ENCODE measurements at regions not wholly inside any gene's neighbourhood (a gene's known extent, or its start where the extent isn't known, plus 50 kb on each side); places are given as distances from the start of the nearest gene placed in this dataset.

DNA sequence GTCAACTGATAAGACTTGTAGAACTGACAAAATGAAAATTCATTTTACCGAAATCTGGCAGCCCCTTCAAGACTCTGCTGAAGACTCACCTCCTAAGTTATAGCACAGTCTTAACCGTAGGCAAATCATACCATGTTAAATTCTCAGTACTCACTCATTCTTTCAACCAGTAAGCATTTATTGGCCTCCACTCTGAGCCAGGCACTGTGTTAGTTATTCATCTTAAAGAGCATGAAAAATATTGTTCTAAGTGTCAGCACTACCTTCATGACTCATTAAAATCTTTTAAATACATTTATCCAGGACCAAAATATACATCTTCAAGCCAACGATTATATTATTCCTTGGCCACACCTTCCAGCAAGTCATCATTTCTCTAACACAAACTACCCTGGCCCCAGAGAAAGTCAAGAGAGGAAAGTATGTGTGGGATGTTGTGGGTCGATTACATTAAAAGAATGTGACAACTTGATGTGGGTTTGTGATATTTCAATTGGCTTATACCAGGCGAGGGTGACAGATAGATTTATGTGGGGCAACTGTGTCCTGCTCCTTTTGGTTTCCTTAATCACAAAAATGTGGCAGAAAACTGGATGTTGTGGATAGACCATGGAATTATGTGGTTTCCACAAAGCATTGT lies 55.0 kb downstream of the TMEM30B start:
- Histone ChIP-seq H3K36me3 (replicated peaks; ENCODE audit: insufficient read depth, low read depth) (no peaks in the 10 kb centered on the region), H3K4me3 (no peak overlapping the region), H3K4me2 (no peak overlapping the region), H2AFZ (no peak overlapping the region), H3K27me3 (no peaks in the 10 kb centered on the region), H3K9me3 (ENCODE audit: low read depth) (no peaks in the 10 kb centered on the region), H3K79me2 (no peaks in the 10 kb centered on the region), H4K20me1 (ENCODE audit: insufficient read depth, poor library complexity, severe bottlenecking) (no peaks in the 10 kb centered on the region), H3K9me2 (replicated peaks; ENCODE audit: insufficient read depth) (no peaks in the 10 kb centered on the region), H3K27ac (no peak overlapping the region), H3K4me1 (ENCODE audit: insufficient read depth) (peaks cover 5% of the 10 kb centered on the region)
- 90% methylated on average over 5 of the region's 5 CpGs for WGBS (ENCODE audit: low lambda C conversion rate, missing lambda C conversion rate)
- DNase-seq (ENCODE audit: low spot score) = no peak
- no peak for TF ChIP-seq EZH2 (IDR thresholded peaks at IDR 0.05; ENCODE audit: borderline replicate concordance)
- TF ChIP-seq, protein P1, sequence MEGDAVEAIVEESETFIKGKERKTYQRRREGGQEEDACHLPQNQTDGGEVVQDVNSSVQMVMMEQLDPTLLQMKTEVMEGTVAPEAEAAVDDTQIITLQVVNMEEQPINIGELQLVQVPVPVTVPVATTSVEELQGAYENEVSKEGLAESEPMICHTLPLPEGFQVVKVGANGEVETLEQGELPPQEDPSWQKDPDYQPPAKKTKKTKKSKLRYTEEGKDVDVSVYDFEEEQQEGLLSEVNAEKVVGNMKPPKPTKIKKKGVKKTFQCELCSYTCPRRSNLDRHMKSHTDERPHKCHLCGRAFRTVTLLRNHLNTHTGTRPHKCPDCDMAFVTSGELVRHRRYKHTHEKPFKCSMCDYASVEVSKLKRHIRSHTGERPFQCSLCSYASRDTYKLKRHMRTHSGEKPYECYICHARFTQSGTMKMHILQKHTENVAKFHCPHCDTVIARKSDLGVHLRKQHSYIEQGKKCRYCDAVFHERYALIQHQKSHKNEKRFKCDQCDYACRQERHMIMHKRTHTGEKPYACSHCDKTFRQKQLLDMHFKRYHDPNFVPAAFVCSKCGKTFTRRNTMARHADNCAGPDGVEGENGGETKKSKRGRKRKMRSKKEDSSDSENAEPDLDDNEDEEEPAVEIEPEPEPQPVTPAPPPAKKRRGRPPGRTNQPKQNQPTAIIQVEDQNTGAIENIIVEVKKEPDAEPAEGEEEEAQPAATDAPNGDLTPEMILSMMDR (IDR thresholded peaks at IDR 0.05; ENCODE audit: poor library complexity) = no peak
- TF ChIP-seq EZH2phosphoT487 (IDR thresholded peaks at IDR 0.05; ENCODE audit: low read depth, severe bottlenecking, unreplicated experiment) = no peak

DNA sequence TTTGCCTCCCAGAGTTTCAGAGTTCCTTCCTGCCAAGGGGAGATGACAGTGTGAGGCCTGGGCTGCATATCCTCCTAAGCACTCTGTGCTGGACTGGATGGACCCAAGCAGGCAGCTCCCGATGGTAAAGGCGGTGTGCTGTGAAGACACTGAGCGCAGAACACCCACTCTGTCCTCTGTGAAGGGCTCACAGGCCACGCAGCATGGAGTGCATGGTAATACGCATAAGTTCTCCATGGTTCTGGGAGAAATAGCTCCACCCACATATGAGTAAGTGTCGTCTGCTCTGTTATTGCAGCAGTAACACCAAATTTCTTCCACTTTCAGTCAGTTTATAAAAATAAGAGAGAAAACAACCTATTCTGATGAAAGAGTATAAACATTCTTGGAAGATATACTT lies 55.8 kb downstream of the TMEM30B start:
- no peaks in the 10 kb centered on the region for H3K79me2 ChIP-seq
- no peak overlapping the region for H3K4me2 ChIP-seq
- TF ChIP-seq EZH2 (IDR thresholded peaks at IDR 0.05; ENCODE audit: borderline replicate concordance) (no peak), EZH2phosphoT487 (IDR thresholded peaks at IDR 0.05; ENCODE audit: low read depth, severe bottlenecking, unreplicated experiment) (no peak)
- TF ChIP-seq, protein P1 (IDR thresholded peaks at IDR 0.05; ENCODE audit: poor library complexity) = no peak
- 91% methylated on average over 6 of the region's 6 CpGs for WGBS (ENCODE audit: low lambda C conversion rate, missing lambda C conversion rate)
- H3K9me3 ChIP-seq (ENCODE audit: low read depth) = no peaks in the 10 kb centered on the region
- no peak overlapping the region for H3K27ac ChIP-seq
- no peaks in the 10 kb centered on the region for H3K36me3 ChIP-seq (replicated peaks; ENCODE audit: insufficient read depth, low read depth)
- H2AFZ ChIP-seq = no peak overlapping the region
- H3K9me2 ChIP-seq (replicated peaks; ENCODE audit: insufficient read depth) = no peaks in the 10 kb centered on the region
- H3K4me1 ChIP-seq (ENCODE audit: insufficient read depth) = peaks cover 5% of the 10 kb centered on the region
- DNase-seq (ENCODE audit: low spot score) = no peak
- no peaks in the 10 kb centered on the region for H3K27me3 ChIP-seq
- H4K20me1 ChIP-seq (ENCODE audit: insufficient read depth, poor library complexity, severe bottlenecking) = no peaks in the 10 kb centered on the region
- no peak overlapping the region for H3K4me3 ChIP-seq

DNA sequence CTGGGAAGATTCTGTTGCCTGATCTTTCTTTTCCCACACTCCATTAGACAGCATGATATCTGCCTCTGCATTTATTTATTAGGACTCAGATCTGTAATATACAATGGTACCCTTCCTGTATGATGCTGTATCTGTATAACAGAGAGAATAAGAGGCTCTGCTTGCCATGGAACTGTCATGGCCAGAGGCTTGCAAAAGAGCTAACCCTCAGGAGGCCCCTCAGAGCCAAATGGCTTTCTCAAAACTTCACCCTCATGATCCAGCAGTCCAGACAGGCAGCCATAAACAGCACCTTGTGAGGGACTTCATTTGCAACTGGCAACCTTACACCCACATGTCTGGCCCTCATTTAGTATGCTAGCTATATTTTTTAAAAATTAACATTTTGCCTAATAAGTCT lies 57.6 kb downstream of the TMEM30B start:
- TF ChIP-seq, protein P1 (IDR thresholded peaks at IDR 0.05; ENCODE audit: poor library complexity) = no peak
- no peak for TF ChIP-seq EZH2 (IDR thresholded peaks at IDR 0.05; ENCODE audit: borderline replicate concordance)
- TF ChIP-seq EZH2phosphoT487 (IDR thresholded peaks at IDR 0.05; ENCODE audit: low read depth, severe bottlenecking, unreplicated experiment) = no peak
- no peak overlapping the region for H2AFZ ChIP-seq
- no peak overlapping the region for H3K27ac ChIP-seq
- no peak for DNase-seq (ENCODE audit: low spot score)
- no peak overlapping the region for H3K4me2 ChIP-seq
- no peaks in the 10 kb centered on the region for H3K27me3 ChIP-seq
- H3K4me1 ChIP-seq (ENCODE audit: insufficient read depth) = peaks cover 2% of the 10 kb centered on the region
- H3K9me2 ChIP-seq (replicated peaks; ENCODE audit: insufficient read depth) = no peaks in the 10 kb centered on the region
- H3K36me3 ChIP-seq (replicated peaks; ENCODE audit: insufficient read depth, low read depth) = no peaks in the 10 kb centered on the region
- H3K79me2 ChIP-seq = no peaks in the 10 kb centered on the region
- H3K9me3 ChIP-seq (ENCODE audit: low read depth) = no peaks in the 10 kb centered on the region
- no peak overlapping the region for H3K4me3 ChIP-seq
- H4K20me1 ChIP-seq (ENCODE audit: insufficient read depth, poor library complexity, severe bottlenecking) = no peaks in the 10 kb centered on the region

All from hepatocyte (in vitro differentiated cells).